NOMO-1 treated with dmso at 0.1 percent for 144 hours (cell line): ENCODE measurements at regions not wholly inside any gene's neighbourhood (a gene's known extent, or its start where the extent isn't known, plus 50 kb on each side); places are given as distances from the start of the nearest gene placed in this dataset.
"Not testable (repeated sequence)": the region's sequence is repeated elsewhere in the genome, so short reads cannot be mapped to it uniquely, and the experiment has no call there.

ENCODE experiments used
- DNase-seq: peaks from one replicate; lab custom pipeline; 2025; ENCODE audit not compliant: unreplicated experiment; lab: John Stamatoyannopoulos, UW

DNA sequence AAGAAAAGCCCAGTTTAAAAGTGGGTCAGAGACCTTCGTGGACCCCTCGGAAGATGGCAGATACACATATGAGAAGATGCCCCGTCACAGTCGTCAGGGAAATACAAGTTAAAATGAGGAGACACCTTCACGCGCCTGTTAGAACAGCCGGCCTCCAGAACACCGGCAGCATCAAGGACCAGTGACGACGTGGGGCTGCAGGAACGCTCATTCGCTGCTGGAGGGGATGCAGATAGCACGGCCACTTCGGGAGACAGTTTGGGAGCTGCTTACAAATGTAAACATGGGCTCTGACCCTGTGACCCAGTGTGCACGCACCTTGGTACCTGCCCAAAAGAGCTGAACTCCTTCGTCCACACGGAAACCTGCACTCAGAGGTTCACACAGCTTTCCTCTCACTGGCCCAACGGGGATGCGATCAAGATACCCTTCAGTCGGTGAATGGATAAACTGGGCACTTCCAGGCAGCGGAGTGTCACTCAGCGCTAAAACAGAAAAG is 83.7 kb upstream of the CTDP1 start:
- no peak for DNase-seq

- no peak for DNase-seq
Observed at GRCh38 chr18:79596446-79597175, 83.0 kb upstream of the CTDP1 start.

DNA sequence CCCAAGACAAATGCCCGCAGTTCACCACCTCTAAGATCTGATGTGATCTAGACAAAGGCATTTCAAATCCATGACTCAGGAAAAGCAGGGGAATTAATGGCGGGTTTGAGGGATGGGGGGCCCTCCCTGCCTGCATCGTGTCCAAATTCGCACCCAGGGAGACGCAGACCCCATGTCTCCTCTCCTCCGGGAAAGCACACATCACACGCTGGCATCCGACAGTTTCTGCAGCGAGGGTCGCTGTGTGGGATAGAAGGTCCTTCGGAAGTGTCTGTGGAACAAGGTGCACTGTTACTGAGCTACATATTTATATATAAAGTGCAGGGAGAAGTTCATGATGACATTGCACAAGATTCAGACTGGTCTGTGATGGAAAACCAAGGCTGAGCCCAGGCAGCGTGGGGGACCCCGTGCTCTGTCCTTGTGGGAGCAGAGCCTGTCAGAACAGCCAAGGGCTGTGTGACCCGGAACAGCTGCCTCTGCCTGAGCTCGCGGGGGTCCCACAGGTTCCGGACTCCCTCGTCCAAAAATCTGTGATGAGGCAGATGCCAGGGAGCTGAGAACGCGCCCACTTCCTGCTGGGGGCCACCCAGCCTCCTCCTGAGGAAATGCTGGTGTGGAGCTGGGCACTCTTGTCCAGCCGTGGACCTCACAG is 82.3 kb upstream of the CTDP1 start:
- DNase-seq, result no peak

- no peak for DNase-seq
Observed at GRCh38 chr18:79597831-79598632, 81.6 kb upstream of the CTDP1 start.

GRCh38 chr18:79598633-79599175 is 80.9 kb upstream of the CTDP1 start:
- DNase-seq, result no peak

GRCh38 chr18:79599441-79599931 is 80.1 kb upstream of the CTDP1 start:
- no peak for DNase-seq

GRCh38 chr18:79600141-79600540 is 79.5 kb upstream of the CTDP1 start:
- DNase-seq, result no peak

GRCh38 chr18:79600596-79600995 is 79.0 kb upstream of the CTDP1 start:
- no peak for DNase-seq

DNA sequence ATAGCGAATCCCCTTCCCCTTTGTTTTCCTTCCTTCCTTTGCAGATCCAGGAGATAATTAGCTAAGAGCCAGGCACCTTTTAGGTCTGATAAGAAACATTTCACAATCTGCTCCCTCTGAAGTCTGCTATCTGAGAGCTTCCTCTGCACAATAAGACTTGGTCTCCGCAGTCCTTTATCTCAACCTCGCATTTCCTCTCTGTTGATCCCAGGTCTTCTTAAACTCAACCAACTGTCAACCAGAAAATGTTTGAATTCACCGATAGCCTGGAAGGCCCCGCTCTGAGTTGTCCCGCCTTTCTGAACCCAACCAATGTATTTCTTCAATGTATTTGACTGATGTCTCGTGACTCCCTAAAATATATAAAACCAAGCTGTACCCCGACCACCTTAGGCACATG is 78.4 kb upstream of the CTDP1 start:
- no peak for DNase-seq

DNA sequence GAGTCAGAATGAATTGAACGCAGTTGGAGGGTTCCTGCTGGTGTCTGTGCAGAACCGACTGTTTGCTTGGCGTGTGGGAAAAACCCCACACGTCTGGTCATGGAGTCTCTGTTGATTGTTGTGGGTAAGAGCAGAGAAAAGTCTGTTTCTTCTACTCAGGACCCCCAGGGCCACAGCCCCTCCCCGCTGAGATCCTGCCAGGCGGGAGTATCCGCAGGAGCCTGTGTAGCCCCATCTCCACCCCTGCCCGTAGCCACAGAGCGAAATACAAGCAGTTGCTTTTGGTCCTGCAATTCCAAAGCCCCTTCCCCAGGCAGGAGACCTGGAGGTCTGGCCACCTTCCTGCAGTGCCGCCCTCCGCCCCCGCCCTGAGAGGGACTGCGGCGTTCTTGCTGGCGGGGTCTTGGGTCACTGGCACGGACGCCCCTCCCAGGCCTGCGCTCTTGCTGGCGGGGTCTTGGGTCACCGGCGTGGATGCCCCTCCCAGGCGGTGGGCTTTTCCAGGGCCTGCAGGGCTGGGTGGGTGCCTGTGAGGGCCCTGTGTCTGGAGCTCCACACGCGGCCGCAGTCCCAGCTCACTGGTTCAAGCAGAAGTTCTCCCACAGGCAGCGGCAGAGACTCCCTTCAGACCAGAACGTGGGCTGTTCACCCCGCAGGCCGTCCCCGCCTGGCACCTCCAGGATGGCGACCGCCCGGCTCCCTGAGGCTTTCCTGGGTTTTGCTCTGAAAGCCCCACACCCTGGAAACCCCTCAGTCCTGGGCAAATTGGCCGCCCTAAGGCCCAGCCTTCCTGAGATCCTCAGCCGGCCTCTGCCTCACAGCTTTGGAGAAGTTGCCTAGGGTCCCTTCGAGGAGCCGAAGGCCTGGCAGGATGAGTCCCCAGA is 76.0 kb upstream of the CTDP1 start:
- DNase-seq, result no peak

GRCh38 chr18:79604205-79604912 is 75.2 kb upstream of the CTDP1 start:
- DNase-seq, result no peak

GRCh38 chr18:79604913-79605880 is 74.4 kb upstream of the CTDP1 start:
- DNase-seq, result no peak

- DNase-seq, result not testable (repeated sequence)
Observed at GRCh38 chr18:79606071-79606470, 73.5 kb upstream of the CTDP1 start.

DNA sequence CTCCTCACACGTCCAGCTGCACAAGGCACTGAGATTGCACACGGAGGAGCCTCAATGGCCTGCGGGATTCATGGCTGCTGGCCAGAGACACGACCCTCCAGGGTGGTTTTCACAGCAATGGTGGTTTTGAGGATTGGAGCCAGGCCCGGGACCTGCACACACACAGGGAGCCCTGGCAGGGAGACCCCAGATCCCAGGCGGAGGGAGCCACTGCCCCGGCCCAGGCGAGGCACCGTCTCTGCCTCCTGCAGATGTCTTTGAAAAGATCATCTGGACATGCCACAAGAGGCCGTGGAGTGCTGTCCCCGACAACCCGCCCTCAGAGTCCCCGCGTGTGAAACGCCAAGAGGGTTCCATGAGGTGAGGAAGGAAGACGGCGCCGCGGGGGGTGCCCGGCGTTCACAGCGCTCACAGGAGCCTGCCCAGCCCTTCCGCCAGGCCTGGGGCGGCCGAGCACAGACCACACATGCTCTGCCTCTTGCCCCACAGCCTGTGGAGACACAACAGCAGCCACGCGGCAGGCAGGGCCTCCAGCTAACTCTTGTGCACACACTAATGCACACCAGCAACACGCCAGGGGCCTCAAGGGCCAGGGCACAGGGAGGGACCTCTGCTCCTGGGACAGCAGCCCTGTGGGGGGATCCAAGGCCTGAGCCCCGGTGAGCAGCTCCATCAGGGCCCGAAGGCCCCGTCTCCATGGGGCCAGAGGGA is 72.8 kb upstream of the CTDP1 start:
- no peak for DNase-seq

GRCh38 chr18:79607361-79607952 is 72.1 kb upstream of the CTDP1 start:
- DNase-seq, result no peak

GRCh38 chr18:79608069-79608468 is 71.5 kb upstream of the CTDP1 start:
- DNase-seq, result no peak

DNA sequence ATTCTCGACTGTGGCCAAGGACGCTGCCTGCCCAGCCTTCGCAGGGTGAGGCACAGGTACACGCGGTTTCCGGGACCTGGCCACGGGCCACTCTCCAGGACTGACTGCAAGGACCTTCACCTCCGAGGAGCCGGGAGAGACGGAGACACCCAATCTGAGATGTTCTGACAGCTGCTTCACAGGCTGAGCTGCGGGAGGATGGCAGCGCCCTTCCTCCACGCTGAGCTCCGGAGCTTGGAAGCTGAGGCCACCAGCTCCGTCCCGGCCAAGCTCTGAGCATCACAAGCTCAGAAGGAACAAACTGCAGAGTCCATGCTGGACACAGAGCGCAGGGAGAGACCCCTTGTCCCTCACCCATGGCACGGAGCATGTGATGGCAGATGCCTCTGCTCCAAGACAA is 71.1 kb upstream of the CTDP1 start:
- no peak for DNase-seq
